Endothelial cell of umbilical vein (primary cell): ENCODE measurements at regions not wholly inside any gene's neighbourhood (a gene's known extent, or its start where the extent isn't known, plus 50 kb on each side); places are given as distances from the start of the nearest gene placed in this dataset.

Experiments
- BruUV-seq: library from RNA; stranded (reverse); fragments of 400-500 nt; replicated peaks from 2 replicates; lab custom pipeline; 2021; lab: Mats Ljungman, UMichigan
- CTCF ChIA-PET: fragments of 300-600, 350-600 bp; sonication (Branson Sonifier 250); formaldehyde crosslinking; loops from one replicate; lab custom pipeline; 2021; ENCODE audit warnings: antibody characterized with exemption, inconsistent platforms; lab: Charles Lee
- POLR2A ChIA-PET: fragments of 300-600, 350-600 bp; sonication (Branson Sonifier 250); formaldehyde crosslinking; loops from one replicate; lab custom pipeline; 2021; ENCODE audit warnings: antibody characterized with exemption, inconsistent platforms; lab: Charles Lee
- DNase-seq: peaks from one replicate; pipeline ENCODE4 v3.0.0-alpha.2; 2011; ENCODE audit warnings: low read depth, low spot score
- FAIRE-seq: peaks from 2 replicates; lab custom pipeline; 2011; peaks lifted over from hg19 to GRCh38; lab: Jason Lieb, UNC
- H2AFZ ChIP-seq: 2 replicates; pipeline ENCODE4 v1.6.0; 2012; ENCODE audit warnings: low read depth, low read length, control low read depth, inconsistent platforms
- H3K27ac ChIP-seq: 2 replicates; pipeline ENCODE4 v1.5.1; 2011; ENCODE audit warnings: low read depth, mild to moderate bottlenecking, control low read depth, low read length, moderate library complexity; ENCODE audit not compliant: insufficient read depth
- H3K27me3 ChIP-seq, 2 experiments: 2 replicates each; pipeline versions ENCODE4 v1.6.0 to v1.6.1; 2011; ENCODE audit warnings: low read length in 2 of 2, mixed read lengths in 1 of 2; ENCODE audit not compliant: control insufficient read depth in 2 of 2, insufficient read depth in 2 of 2
- H3K36me3 ChIP-seq, 2 experiments: 2 replicates in 1 of 2; 3 replicates in 1 of 2; pipeline ENCODE4 v1.5.1; 2011; ENCODE audit warnings: low read length in 2 of 2, mild to moderate bottlenecking in 1 of 2, moderate library complexity in 1 of 2; ENCODE audit not compliant: control insufficient read depth in 2 of 2, insufficient read depth in 2 of 2; ENCODE audit errors: extremely low read depth in 1 of 2
- H3K4me1 ChIP-seq: 3 replicates; pipeline ENCODE4 v1.5.1; 2011; ENCODE audit warnings: mild to moderate bottlenecking, low read length; ENCODE audit not compliant: control insufficient read depth, insufficient read depth; ENCODE audit errors: extremely low read depth
- H3K4me2 ChIP-seq: 2 replicates; pipeline ENCODE4 v1.6.1; 2011; ENCODE audit warnings: low read length, control low read depth, mixed read lengths; ENCODE audit not compliant: insufficient read depth
- H3K4me3 ChIP-seq, 3 experiments: fragments of 200-600 bp in 1 of 3; sonication (generic), shearing (Covaris generic) in 1 of 3; replicated peaks in 1 of 3; 2 replicates each; pipeline ENCODE4 v1.5.1; 2011 to 2016; ENCODE audit warnings: control low read depth in 3 of 3, low read length in 3 of 3, mild to moderate bottlenecking in 2 of 3, inconsistent platforms in 1 of 3, low read depth in 1 of 3, moderate library complexity in 1 of 3; ENCODE audit not compliant: insufficient read depth in 1 of 3
- H3K79me2 ChIP-seq: 2 replicates; pipeline ENCODE4 v1.6.0; 2012; ENCODE audit warnings: low read length, inconsistent platforms; ENCODE audit not compliant: control insufficient read depth, insufficient read depth
- H3K9ac ChIP-seq: replicated peaks from 2 replicates; pipeline ENCODE3; 2011; ENCODE audit warnings: low read length, control low read depth; ENCODE audit not compliant: insufficient read depth; ENCODE audit errors: extremely low read depth
- H3K9me1 ChIP-seq: replicated peaks from 3 replicates; pipeline ENCODE4 v1.6.0; 2011; ENCODE audit warnings: mild to moderate bottlenecking, low read length; ENCODE audit not compliant: control insufficient read depth, insufficient read depth; ENCODE audit errors: extremely low read depth
- H3K9me3 ChIP-seq: replicated peaks from 2 replicates; pipeline ENCODE4 v1.5.1; 2012; ENCODE audit warnings: low read length, inconsistent platforms; ENCODE audit not compliant: control insufficient read depth, insufficient read depth
- H4K20me1 ChIP-seq: replicated peaks from 2 replicates; pipeline ENCODE3; 2011; ENCODE audit warnings: mild to moderate bottlenecking, low read length; ENCODE audit not compliant: control insufficient read depth, insufficient read depth; ENCODE audit errors: extremely low read depth
- EZH2 ChIP-seq: IDR thresholded peaks from 2 replicates; pipeline ENCODE4 v1.6.1; 2012; ENCODE audit warnings: borderline replicate concordance, low read depth, mild to moderate bottlenecking, moderate library complexity, low read length, inconsistent platforms; ENCODE audit not compliant: severe bottlenecking
- GATA2 ChIP-seq: IDR thresholded peaks from 2 replicates; pipeline ENCODE4 v1.7.0; 2011; ENCODE audit warnings: low read depth, mild to moderate bottlenecking, moderate library complexity, mixed read lengths, low read length; ENCODE audit not compliant: insufficient read length, insufficient read depth
- JUN ChIP-seq: IDR thresholded peaks from 2 replicates; pipeline ENCODE4 v1.6.1; 2011; ENCODE audit warnings: borderline replicate concordance, low read depth; ENCODE audit not compliant: insufficient read length, insufficient read depth
- POLR2A ChIP-seq: IDR thresholded peaks from 2 replicates; pipeline ENCODE4 v1.6.1; 2012; ENCODE audit warnings: low read depth, mild to moderate bottlenecking, control low read depth, low read length
- POLR2AphosphoS5 ChIP-seq: IDR thresholded peaks from 2 replicates; pipeline ENCODE4 v1.6.1; 2012; ENCODE audit warnings: low read depth, mild to moderate bottlenecking, control low read depth, low read length, moderate library complexity; ENCODE audit not compliant: insufficient read depth
- dilution Hi-C: fragments of 300-500 bp; cut with MboI; formaldehyde crosslinking; loops from one replicate; pipeline ENCODE4 v1.15.0; 2019; ENCODE audit warnings: low sequenced_read_pairs; ENCODE audit not compliant: extremely low pct_ligation_motif_present
- intact Hi-C: fragments of 100-400 bp; cut with micrococcal nuclease; formaldehyde crosslinking; loops from one replicate; pipeline ENCODE4 v1.10.0; 2022
- TF ChIP-seq, protein P1 (sequence below), 2 donors: IDR thresholded peaks; 1 replicate in 1 of 2; 2 replicates in 1 of 2; pipeline ENCODE4 v1.5.1; 2011; ENCODE audit warnings: low read length in 2 of 2, mild to moderate bottlenecking in 2 of 2, moderate library complexity in 2 of 2, control low read depth in 1 of 2, inconsistent platforms in 1 of 2, low read depth in 1 of 2; ENCODE audit not compliant: insufficient read depth in 1 of 2; ENCODE audit errors: extremely low read depth in 1 of 2
- TF ChIP-seq, protein P2 (sequence below): IDR thresholded peaks from 2 replicates; pipeline ENCODE4 v1.6.1; 2011; ENCODE audit not compliant: insufficient read depth, insufficient read length

DNA sequence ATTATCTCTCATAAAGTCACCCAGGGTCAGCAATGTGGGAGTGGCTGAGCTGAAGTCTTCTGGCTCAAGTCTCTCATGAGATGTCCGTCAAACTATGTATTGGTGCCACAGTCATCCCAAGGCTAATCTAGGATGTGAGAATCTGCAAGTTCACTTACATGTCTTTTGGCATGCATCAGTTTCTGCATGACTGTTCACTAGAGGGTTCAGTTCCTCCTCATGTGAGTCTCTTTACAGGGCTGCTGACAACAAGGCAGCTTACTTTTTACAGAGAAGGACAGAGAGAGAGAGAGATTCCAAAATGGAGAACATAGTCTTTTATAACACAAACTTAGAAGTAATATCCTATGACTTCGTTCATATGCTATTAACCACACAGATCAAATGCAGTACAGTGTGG lies 328.8 kb upstream of the SLITRK1 start:
- POLR2A ChIA-PET = no interaction called here
- dilution Hi-C loops (no loop called here), intact Hi-C loops (no loop called here)
- Histone ChIP-seq H3K9me3 (peaks cover 6% of the 10 kb centered on the region), H3K79me2 (no peaks in the 10 kb centered on the region), H3K4me1 (no peaks in the 10 kb centered on the region), H2AFZ (no peak overlapping the region), H3K9ac (no peak overlapping the region), H3K4me3 (no peak overlapping the region), H3K4me2 (no peak overlapping the region), H3K27me3 (no peaks in the 10 kb centered on the region), H3K9me1 (no peaks in the 10 kb centered on the region), H3K27ac (no peak overlapping the region), H3K36me3 (no peaks in the 10 kb centered on the region), H4K20me1 (no peaks in the 10 kb centered on the region)
- CTCF ChIA-PET = no interaction called here
- DNase-seq (no peak), FAIRE-seq (no peak)
- no peak for TF ChIP-seq POLR2AphosphoS5
- BruUV-seq = no TSS peak

DNA sequence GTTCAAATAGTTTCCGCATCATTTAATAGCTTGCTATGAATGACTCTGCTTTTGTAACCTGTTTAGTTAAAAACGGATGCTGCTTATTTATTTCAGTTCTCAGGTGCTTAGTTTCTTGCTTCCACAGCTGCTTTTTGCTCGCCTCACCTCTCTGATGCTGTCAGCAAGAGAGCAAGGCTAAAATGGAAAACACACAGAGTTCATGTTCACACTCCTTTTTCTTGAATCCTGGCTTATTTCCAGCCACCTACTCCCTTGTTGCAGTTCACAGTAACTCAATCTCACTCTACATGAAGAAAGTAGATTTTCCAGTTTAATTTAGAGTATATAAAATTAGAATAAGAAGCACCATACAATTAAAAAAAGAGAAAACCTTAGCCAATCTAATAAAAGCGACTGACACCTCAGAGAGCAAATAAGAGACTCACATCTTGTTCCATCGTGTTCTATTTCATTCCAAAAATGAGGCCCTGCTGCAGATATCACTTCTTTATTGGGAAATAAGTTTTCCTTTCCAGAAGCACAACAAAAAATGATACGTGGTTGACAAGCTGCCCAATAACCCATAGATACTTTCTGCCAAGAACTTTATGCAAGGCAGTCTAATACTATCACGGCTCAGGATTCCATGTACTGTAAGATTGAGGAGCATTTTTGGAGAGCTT lies 326.1 kb upstream of the SLITRK1 start:
- no peaks in the 10 kb centered on the region for H3K4me1 ChIP-seq
- H3K27ac ChIP-seq = no peak overlapping the region
- no peak overlapping the region for H3K4me2 ChIP-seq
- H3K4me3 ChIP-seq = no peak overlapping the region
- H3K9ac ChIP-seq = no peak overlapping the region
- TF ChIP-seq POLR2AphosphoS5 = no peak
- TF ChIP-seq POLR2A = no peak
- TF ChIP-seq, protein P1, sequence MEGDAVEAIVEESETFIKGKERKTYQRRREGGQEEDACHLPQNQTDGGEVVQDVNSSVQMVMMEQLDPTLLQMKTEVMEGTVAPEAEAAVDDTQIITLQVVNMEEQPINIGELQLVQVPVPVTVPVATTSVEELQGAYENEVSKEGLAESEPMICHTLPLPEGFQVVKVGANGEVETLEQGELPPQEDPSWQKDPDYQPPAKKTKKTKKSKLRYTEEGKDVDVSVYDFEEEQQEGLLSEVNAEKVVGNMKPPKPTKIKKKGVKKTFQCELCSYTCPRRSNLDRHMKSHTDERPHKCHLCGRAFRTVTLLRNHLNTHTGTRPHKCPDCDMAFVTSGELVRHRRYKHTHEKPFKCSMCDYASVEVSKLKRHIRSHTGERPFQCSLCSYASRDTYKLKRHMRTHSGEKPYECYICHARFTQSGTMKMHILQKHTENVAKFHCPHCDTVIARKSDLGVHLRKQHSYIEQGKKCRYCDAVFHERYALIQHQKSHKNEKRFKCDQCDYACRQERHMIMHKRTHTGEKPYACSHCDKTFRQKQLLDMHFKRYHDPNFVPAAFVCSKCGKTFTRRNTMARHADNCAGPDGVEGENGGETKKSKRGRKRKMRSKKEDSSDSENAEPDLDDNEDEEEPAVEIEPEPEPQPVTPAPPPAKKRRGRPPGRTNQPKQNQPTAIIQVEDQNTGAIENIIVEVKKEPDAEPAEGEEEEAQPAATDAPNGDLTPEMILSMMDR (IDR thresholded peaks at IDR 0.05; ENCODE audit: extremely low read depth in 1 of 2, insufficient read depth in 1 of 2, low read depth in 1 of 2, low read length in 2 of 2) = no peak
- TF ChIP-seq, protein P2, sequence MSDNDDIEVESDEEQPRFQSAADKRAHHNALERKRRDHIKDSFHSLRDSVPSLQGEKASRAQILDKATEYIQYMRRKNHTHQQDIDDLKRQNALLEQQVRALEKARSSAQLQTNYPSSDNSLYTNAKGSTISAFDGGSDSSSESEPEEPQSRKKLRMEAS = no peak
- no peak for TF ChIP-seq EZH2
- TF ChIP-seq GATA2 = no peak
- no peak for TF ChIP-seq JUN
- POLR2A ChIA-PET = no interaction called here
- FAIRE-seq = no peak
- H3K36me3 ChIP-seq = no peaks in the 10 kb centered on the region
- no peaks in the 10 kb centered on the region for H3K9me1 ChIP-seq
- no peaks in the 10 kb centered on the region for H3K79me2 ChIP-seq
- H4K20me1 ChIP-seq = no peaks in the 10 kb centered on the region
- intact Hi-C loops (no loop called here), dilution Hi-C loops (no loop called here)
- peaks cover 8% of the 10 kb centered on the region for H3K9me3 ChIP-seq
- no peak for DNase-seq
- H2AFZ ChIP-seq = no peak overlapping the region
- no TSS peak for BruUV-seq
- CTCF ChIA-PET = no interaction called here
- H3K27me3 ChIP-seq = no peaks in the 10 kb centered on the region
